GM23338 (cell line): ENCODE measurements at regions not wholly inside any gene's neighbourhood (a gene's known extent, or its start where the extent isn't known, plus 50 kb on each side); places are given as distances from the start of the nearest gene placed in this dataset.

Experiments used
- ATAC-seq: fragments of 200-7000 bp; cut with Tn5 transposase; 3 replicates; pipeline ENCODE4 v1.9.1; 2020
- DNase-seq: peaks from one replicate; pipeline ENCODE4 v3.0.0-alpha.2; 2015; ENCODE audit warnings: low spot score
- H2AFZ ChIP-seq: fragments of 200-600 bp; sonication (generic); 2 replicates; pipeline ENCODE4 v1.8.0; 2016; ENCODE audit warnings: antibody characterized with exemption, mild to moderate bottlenecking, moderate library complexity
- H3F3A ChIP-seq: fragments of 200-600 bp; sonication (generic); replicated peaks from 2 replicates; pipeline ENCODE4 v1.8.0; 2017; ENCODE audit warnings: antibody characterized with exemption, mixed run types, low read depth
- H3K27ac ChIP-seq: fragments of 200-600 bp; sonication (generic); 2 replicates; pipeline ENCODE4 v1.6.1; 2016; ENCODE audit warnings: low read depth
- H3K27me3 ChIP-seq: fragments of 200-600 bp; sonication (generic); 2 replicates; pipeline ENCODE4 v1.8.0; 2016; ENCODE audit warnings: mild to moderate bottlenecking, mixed run types, moderate library complexity; ENCODE audit not compliant: insufficient read depth
- H3K36me3 ChIP-seq: fragments of 200-600 bp; sonication (generic); 2 replicates; pipeline ENCODE4 v1.8.0; 2016; ENCODE audit warnings: mild to moderate bottlenecking; ENCODE audit not compliant: insufficient read depth
- H3K4me1 ChIP-seq: fragments of 200-600 bp; sonication (generic); 2 replicates; pipeline ENCODE4 v1.8.0; 2016; ENCODE audit warnings: mild to moderate bottlenecking, moderate library complexity; ENCODE audit not compliant: insufficient read depth
- H3K4me2 ChIP-seq: fragments of 200-600 bp; sonication (generic); 2 replicates; pipeline ENCODE4 v1.7.1; 2017; ENCODE audit warnings: mixed run types
- H3K4me3 ChIP-seq: fragments of 200-600 bp; sonication (generic); 2 replicates; pipeline ENCODE4 v1.6.1; 2016; ENCODE audit warnings: mixed run types
- H3K79me2 ChIP-seq: fragments of 200-600 bp; sonication (generic); replicated peaks from 2 replicates; pipeline ENCODE4 v1.8.0; 2017; ENCODE audit warnings: mild to moderate bottlenecking; ENCODE audit not compliant: insufficient read depth
- H3K9me2 ChIP-seq: fragments of 200-600 bp; sonication (generic); 2 replicates; pipeline ENCODE4 v1.8.0; 2017; ENCODE audit not compliant: insufficient read depth
- H4K20me1 ChIP-seq: fragments of 200-600 bp; sonication (generic); replicated peaks from 2 replicates; pipeline ENCODE4 v1.8.0; 2017; ENCODE audit warnings: mild to moderate bottlenecking; ENCODE audit not compliant: insufficient read depth
- H3K27ac Mint-ChIP-seq: 2 replicates; pipeline ENCODE4 v1.8.0; 2020; ENCODE audit warnings: inconsistent platforms, mild to moderate bottlenecking, moderate library complexity, mixed read lengths
- H3K27me3 Mint-ChIP-seq: 3 replicates; pipeline ENCODE4 v1.8.0; 2022; ENCODE audit warnings: low read depth, mild to moderate bottlenecking, moderate library complexity, mixed read lengths, inconsistent platforms; ENCODE audit not compliant: insufficient read depth, poor library complexity
- H3K36me3 Mint-ChIP-seq: 3 replicates; pipeline ENCODE4 v1.8.0; 2021; ENCODE audit warnings: low read depth, mild to moderate bottlenecking, inconsistent platforms, moderate library complexity, mixed read lengths
- H3K4me1 Mint-ChIP-seq: 3 replicates; pipeline ENCODE4 v1.8.0; 2020; ENCODE audit warnings: mild to moderate bottlenecking, inconsistent platforms, mixed read lengths
- H3K4me3 Mint-ChIP-seq: 3 replicates; pipeline ENCODE4 v1.8.0; 2021; ENCODE audit warnings: moderate library complexity, mild to moderate bottlenecking, inconsistent platforms, mixed read lengths
- H3K9me3 Mint-ChIP-seq: 3 replicates; pipeline ENCODE4 v1.8.0; 2020; ENCODE audit warnings: moderate library complexity, mild to moderate bottlenecking, inconsistent platforms, mixed read lengths
- CREB1 ChIP-seq: fragments of 250-450 bp; sonication (Bioruptor Pico); IDR thresholded peaks from 2 replicates; pipeline ENCODE4 v1.5.0; 2020; ENCODE audit warnings: low read depth, mild to moderate bottlenecking, moderate library complexity
- EZH2 ChIP-seq: fragments of 200-600 bp; sonication (generic); IDR thresholded peaks from one replicate; pipeline ENCODE4 v1.8.0; 2017; ENCODE audit warnings: antibody characterized with exemption, mild to moderate bottlenecking, low read depth; ENCODE audit not compliant: unreplicated experiment
- EZH2phosphoT487 ChIP-seq: fragments of 200-600 bp; sonication (generic); IDR thresholded peaks from one replicate; pipeline ENCODE4 v1.8.1; 2018; ENCODE audit warnings: antibody characterized with exemption; ENCODE audit not compliant: unreplicated experiment
- JUNB ChIP-seq: IDR thresholded peaks from one replicate; pipeline ENCODE4 v1.6.1; 2016; ENCODE audit warnings: antibody characterized with exemption; ENCODE audit not compliant: unreplicated experiment
- NANOG ChIP-seq: IDR thresholded peaks from 2 replicates; pipeline ENCODE4 v1.6.1; 2016; ENCODE audit warnings: antibody characterized with exemption, borderline replicate concordance
- POLR2AphosphoS5 ChIP-seq: IDR thresholded peaks from 2 replicates; pipeline ENCODE4 v1.6.1; 2016; ENCODE audit warnings: antibody characterized with exemption, low read depth
- STAT1 ChIP-seq: IDR thresholded peaks from one replicate; pipeline ENCODE4 v1.6.1; 2016; ENCODE audit warnings: antibody characterized with exemption; ENCODE audit not compliant: unreplicated experiment
- ZNF114 ChIP-seq: fragments of 250-450 bp; sonication (Bioruptor Pico); IDR thresholded peaks from 2 replicates; pipeline ENCODE4 v1.5.0; 2020; ENCODE audit warnings: mild to moderate bottlenecking, moderate library complexity
- ZNF331 ChIP-seq: fragments of 250-450 bp; sonication (Bioruptor Pico); IDR thresholded peaks from 2 replicates; pipeline ENCODE4 v1.5.0; 2020; ENCODE audit warnings: low read depth, mild to moderate bottlenecking, moderate library complexity
- TF ChIP-seq, protein P1 (sequence below): IDR thresholded peaks from 2 replicates; pipeline ENCODE4 v1.6.1; 2016; ENCODE audit warnings: antibody characterized with exemption
- TF ChIP-seq, protein P2 (sequence below): fragments of 250-450 bp; sonication (Bioruptor Pico); IDR thresholded peaks from 2 replicates; pipeline ENCODE4 v1.5.0; 2020; ENCODE audit warnings: mild to moderate bottlenecking, moderate library complexity
- TF ChIP-seq, protein P3 (sequence below): IDR thresholded peaks from one replicate; pipeline ENCODE4 v1.6.1; 2018; ENCODE audit warnings: antibody characterized with exemption; ENCODE audit not compliant: unreplicated experiment
- TF ChIP-seq, protein P4 (sequence below), 2 experiments: fragments of 200-600 bp in 1 of 2; sonication (generic) in 1 of 2; conservative IDR thresholded peaks; 2 replicates each; pipeline versions ENCODE4 v1.5.1 to v1.6.1; 2016 to 2017; ENCODE audit warnings: antibody characterized with exemption in 2 of 2, low read depth in 2 of 2, mild to moderate bottlenecking in 2 of 2, moderate library complexity in 1 of 2

DNA sequence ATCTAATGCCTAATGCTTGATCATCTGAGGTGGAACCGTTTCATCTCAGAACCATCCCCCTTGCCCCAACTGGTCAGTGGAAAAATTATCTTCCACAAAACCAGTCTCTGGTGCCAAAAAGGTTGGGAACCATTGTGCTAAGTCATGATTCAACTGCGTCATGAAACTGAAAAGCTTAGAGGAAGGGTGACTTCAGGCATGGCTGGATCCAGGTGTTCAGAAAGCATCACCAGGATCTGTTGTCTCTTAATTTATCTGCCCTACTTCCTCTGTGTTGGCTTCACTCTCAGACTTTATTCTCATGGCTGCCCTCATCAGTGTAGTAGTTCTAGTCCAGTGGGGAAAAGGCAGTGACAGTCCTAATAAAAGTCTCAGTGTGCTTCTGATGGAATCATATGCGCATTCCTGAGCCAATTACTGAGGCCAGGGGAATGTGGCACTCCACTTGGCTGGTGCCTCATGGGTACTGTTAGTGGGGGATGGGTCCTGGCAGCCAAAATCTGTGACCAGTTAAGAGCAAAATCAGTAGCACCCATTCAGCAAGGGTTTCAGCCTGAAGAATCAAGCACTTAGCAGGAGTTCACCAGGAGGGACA, 110.3 kb downstream of the WNT5A start:
- Mint-ChIP-seq H3K36me3 (no peaks in the 10 kb centered on the region), H3K27ac (no peak overlapping the region), H3K4me3 (no peak overlapping the region), H3K27me3 (no peaks in the 10 kb centered on the region), H3K9me3 (no peaks in the 10 kb centered on the region), H3K4me1 (no peaks in the 10 kb centered on the region)
- no peak for DNase-seq
- H4K20me1 ChIP-seq = no peaks in the 10 kb centered on the region
- no peak overlapping the region for H3K27ac ChIP-seq
- H3K4me2 ChIP-seq = no peak overlapping the region
- no peaks in the 10 kb centered on the region for H3K79me2 ChIP-seq
- 0 out of 2 replicates have a peak, but pooled peaks cover 3% of the 10 kb centered on the region for H3K9me2 ChIP-seq
- TF ChIP-seq ZNF114 = no peak
- no peak for TF ChIP-seq EZH2phosphoT487
- TF ChIP-seq, protein P1, sequence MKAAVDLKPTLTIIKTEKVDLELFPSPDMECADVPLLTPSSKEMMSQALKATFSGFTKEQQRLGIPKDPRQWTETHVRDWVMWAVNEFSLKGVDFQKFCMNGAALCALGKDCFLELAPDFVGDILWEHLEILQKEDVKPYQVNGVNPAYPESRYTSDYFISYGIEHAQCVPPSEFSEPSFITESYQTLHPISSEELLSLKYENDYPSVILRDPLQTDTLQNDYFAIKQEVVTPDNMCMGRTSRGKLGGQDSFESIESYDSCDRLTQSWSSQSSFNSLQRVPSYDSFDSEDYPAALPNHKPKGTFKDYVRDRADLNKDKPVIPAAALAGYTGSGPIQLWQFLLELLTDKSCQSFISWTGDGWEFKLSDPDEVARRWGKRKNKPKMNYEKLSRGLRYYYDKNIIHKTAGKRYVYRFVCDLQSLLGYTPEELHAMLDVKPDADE = no peak
- TF ChIP-seq EZH2 = no peak
- TF ChIP-seq, protein P2, sequence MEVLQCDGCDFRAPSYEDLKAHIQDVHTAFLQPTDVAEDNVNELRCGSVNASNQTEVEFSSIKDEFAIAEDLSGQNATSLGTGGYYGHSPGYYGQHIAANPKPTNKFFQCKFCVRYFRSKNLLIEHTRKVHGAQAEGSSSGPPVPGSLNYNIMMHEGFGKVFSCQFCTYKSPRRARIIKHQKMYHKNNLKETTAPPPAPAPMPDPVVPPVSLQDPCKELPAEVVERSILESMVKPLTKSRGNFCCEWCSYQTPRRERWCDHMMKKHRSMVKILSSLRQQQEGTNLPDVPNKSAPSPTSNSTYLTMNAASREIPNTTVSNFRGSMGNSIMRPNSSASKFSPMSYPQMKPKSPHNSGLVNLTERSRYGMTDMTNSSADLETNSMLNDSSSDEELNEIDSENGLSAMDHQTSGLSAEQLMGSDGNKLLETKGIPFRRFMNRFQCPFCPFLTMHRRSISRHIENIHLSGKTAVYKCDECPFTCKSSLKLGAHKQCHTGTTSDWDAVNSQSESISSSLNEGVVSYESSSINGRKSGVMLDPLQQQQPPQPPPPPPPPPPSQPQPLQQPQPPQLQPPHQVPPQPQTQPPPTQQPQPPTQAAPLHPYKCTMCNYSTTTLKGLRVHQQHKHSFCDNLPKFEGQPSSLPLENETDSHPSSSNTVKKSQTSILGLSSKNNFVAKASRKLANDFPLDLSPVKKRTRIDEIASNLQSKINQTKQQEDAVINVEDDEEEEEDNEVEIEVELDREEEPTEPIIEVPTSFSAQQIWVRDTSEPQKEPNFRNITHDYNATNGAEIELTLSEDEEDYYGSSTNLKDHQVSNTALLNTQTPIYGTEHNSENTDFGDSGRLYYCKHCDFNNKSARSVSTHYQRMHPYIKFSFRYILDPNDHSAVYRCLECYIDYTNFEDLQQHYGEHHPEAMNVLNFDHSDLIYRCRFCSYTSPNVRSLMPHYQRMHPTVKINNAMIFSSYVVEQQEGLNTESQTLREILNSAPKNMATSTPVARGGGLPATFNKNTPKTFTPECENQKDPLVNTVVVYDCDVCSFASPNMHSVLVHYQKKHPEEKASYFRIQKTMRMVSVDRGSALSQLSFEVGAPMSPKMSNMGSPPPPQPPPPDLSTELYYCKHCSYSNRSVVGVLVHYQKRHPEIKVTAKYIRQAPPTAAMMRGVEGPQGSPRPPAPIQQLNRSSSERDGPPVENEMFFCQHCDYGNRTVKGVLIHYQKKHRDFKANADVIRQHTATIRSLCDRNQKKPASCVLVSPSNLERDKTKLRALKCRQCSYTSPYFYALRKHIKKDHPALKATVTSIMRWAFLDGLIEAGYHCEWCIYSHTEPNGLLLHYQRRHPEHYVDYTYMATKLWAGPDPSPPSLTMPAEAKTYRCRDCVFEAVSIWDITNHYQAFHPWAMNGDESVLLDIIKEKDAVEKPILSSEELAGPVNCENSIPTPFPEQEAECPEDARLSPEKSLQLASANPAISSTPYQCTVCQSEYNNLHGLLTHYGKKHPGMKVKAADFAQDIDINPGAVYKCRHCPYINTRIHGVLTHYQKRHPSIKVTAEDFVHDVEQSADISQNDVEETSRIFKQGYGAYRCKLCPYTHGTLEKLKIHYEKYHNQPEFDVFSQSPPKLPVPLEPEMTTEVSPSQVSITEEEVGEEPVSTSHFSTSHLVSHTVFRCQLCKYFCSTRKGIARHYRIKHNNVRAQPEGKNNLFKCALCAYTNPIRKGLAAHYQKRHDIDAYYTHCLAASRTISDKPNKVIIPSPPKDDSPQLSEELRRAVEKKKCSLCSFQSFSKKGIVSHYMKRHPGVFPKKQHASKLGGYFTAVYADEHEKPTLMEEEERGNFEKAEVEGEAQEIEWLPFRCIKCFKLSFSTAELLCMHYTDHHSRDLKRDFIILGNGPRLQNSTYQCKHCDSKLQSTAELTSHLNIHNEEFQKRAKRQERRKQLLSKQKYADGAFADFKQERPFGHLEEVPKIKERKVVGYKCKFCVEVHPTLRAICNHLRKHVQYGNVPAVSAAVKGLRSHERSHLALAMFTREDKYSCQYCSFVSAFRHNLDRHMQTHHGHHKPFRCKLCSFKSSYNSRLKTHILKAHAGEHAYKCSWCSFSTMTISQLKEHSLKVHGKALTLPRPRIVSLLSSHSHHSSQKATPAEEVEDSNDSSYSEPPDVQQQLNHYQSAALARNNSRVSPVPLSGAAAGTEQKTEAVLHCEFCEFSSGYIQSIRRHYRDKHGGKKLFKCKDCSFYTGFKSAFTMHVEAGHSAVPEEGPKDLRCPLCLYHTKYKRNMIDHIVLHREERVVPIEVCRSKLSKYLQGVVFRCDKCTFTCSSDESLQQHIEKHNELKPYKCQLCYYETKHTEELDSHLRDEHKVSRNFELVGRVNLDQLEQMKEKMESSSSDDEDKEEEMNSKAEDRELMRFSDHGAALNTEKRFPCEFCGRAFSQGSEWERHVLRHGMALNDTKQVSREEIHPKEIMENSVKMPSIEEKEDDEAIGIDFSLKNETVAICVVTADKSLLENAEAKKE = no peak
- TF ChIP-seq POLR2AphosphoS5 = no peak
- no peak for TF ChIP-seq NANOG
- TF ChIP-seq, protein P3, sequence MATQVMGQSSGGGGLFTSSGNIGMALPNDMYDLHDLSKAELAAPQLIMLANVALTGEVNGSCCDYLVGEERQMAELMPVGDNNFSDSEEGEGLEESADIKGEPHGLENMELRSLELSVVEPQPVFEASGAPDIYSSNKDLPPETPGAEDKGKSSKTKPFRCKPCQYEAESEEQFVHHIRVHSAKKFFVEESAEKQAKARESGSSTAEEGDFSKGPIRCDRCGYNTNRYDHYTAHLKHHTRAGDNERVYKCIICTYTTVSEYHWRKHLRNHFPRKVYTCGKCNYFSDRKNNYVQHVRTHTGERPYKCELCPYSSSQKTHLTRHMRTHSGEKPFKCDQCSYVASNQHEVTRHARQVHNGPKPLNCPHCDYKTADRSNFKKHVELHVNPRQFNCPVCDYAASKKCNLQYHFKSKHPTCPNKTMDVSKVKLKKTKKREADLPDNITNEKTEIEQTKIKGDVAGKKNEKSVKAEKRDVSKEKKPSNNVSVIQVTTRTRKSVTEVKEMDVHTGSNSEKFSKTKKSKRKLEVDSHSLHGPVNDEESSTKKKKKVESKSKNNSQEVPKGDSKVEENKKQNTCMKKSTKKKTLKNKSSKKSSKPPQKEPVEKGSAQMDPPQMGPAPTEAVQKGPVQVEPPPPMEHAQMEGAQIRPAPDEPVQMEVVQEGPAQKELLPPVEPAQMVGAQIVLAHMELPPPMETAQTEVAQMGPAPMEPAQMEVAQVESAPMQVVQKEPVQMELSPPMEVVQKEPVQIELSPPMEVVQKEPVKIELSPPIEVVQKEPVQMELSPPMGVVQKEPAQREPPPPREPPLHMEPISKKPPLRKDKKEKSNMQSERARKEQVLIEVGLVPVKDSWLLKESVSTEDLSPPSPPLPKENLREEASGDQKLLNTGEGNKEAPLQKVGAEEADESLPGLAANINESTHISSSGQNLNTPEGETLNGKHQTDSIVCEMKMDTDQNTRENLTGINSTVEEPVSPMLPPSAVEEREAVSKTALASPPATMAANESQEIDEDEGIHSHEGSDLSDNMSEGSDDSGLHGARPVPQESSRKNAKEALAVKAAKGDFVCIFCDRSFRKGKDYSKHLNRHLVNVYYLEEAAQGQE = no peak
- TF ChIP-seq, protein P4, sequence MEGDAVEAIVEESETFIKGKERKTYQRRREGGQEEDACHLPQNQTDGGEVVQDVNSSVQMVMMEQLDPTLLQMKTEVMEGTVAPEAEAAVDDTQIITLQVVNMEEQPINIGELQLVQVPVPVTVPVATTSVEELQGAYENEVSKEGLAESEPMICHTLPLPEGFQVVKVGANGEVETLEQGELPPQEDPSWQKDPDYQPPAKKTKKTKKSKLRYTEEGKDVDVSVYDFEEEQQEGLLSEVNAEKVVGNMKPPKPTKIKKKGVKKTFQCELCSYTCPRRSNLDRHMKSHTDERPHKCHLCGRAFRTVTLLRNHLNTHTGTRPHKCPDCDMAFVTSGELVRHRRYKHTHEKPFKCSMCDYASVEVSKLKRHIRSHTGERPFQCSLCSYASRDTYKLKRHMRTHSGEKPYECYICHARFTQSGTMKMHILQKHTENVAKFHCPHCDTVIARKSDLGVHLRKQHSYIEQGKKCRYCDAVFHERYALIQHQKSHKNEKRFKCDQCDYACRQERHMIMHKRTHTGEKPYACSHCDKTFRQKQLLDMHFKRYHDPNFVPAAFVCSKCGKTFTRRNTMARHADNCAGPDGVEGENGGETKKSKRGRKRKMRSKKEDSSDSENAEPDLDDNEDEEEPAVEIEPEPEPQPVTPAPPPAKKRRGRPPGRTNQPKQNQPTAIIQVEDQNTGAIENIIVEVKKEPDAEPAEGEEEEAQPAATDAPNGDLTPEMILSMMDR (conservative IDR thresholded peaks at IDR 0.05; ENCODE audit: low read depth in 2 of 2) = no peak
- TF ChIP-seq CREB1 = no peak
- no peak for TF ChIP-seq JUNB
- TF ChIP-seq STAT1 = no peak
- no peak for TF ChIP-seq ZNF331 (CRISPR knock-in tag)
- H3K27me3 ChIP-seq = no peaks in the 10 kb centered on the region
- H3F3A ChIP-seq = no peaks in the 10 kb centered on the region
- H3K4me3 ChIP-seq = no peak overlapping the region
- H3K4me1 ChIP-seq = no peaks in the 10 kb centered on the region
- ATAC-seq = no peak
- no peaks in the 10 kb centered on the region for H3K36me3 ChIP-seq
- H2AFZ ChIP-seq = no peak overlapping the region
